ENCODE measurements at regions not wholly inside any gene's neighbourhood (a gene's known extent, or its start where the extent isn't known, plus 50 kb on each side); places are given as distances from the start of the nearest gene placed in this dataset.

DNA sequence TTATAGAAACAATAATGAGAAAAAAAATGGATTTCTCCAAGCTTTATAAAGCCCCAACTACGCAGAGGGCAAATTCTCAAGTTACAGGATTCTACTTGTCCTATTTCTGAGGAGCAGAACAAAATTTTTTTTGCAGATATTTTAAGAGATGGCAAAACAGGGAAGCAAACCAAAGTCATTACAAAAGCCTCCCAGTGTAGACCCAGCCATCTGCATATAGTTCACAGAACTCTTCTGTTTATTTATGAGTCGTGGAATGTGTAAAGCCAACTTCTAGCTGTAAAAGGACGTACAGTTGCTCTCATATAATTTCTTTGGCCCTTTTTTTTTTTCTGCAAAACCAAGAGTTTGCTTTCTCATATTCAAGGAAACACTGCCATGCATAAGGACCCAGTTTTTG is 120.4 kb downstream of the PCDH7 start:
- TF ChIP-seq POLR2AphosphoS5 (IDR thresholded peaks at IDR 0.05; ENCODE audit: low read depth, low read length) (no peak), SIN3A (IDR thresholded peaks at IDR 0.05; ENCODE audit: borderline replicate concordance, insufficient read depth, low read depth, low read length) (no peak), TCF7L2 (IDR thresholded peaks at IDR 0.05; ENCODE audit: low read depth, low read length) (no peak)
- no peaks in the 10 kb centered on the region for H3K9me3 ChIP-seq (ENCODE audit: control insufficient read depth, insufficient read depth, low read depth, low read length)
- H3K4me3 ChIP-seq (ENCODE audit: low read depth in 2 of 2, low read length in 2 of 2) = no peak overlapping the region
- peak overlapping the region; percentile 17; the same call in 1 of the 2 replicates for H3K27ac ChIP-seq (ENCODE audit: low read length)
- in situ Hi-C loops (cut with HindIII; ENCODE audit: low pct_unique_long_range_greater_than_20kb, low sequenced_read_pairs) (no loop called here), intact Hi-C loops (cut with micrococcal nuclease; ENCODE audit: unreplicated experiment) (no loop called here)
- CTCF ChIA-PET = no interaction called here
- BruUV-seq (replicated peaks) = no TSS peak
- ATAC-seq (no peak), DNase-seq (ENCODE audit: low read depth, low spot score) (no peak)
- H3K27me3 ChIP-seq (ENCODE audit: control insufficient read depth, insufficient read depth, low read length) = no peaks in the 10 kb centered on the region
- POLR2A ChIA-PET = interaction anchor here (0.7 kb wide), 1 partner anchor 69 kb away, joined by 3 read pairs; no protein-coding TSS in a partner anchor
- no peaks in the 10 kb centered on the region for H3K36me3 ChIP-seq (ENCODE audit: control insufficient read depth, insufficient read depth, low read length)
- H3K4me1 ChIP-seq (ENCODE audit: control insufficient read depth, insufficient read depth, low read length) = peaks cover 25% of the 10 kb centered on the region; the same call in 1 of the 2 replicates

DNA sequence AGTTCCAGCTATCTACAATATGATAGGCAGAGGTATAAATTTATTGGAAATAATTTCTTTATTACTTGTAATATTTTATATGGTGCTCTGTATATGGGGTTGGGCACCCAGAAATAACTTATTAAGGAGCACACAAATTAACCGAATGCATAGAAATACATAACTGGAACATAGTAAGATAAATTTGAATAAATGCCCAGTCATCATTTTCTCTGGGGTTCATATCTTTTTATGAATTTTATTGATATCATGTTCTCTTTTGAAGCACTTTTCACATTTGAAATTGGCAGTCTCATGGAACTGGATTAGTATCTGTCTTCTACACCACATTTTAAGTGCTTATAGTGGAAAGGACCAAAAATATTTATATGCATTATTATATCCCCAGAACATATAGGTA is 122.0 kb downstream of the PCDH7 start:
- Histone ChIP-seq H3K4me1 (ENCODE audit: control insufficient read depth, insufficient read depth, low read length) (peaks cover 19% of the 10 kb centered on the region; the same call in 1 of the 2 replicates), H3K27ac (ENCODE audit: low read length) (peak overlapping the region; percentile 39; the same call in 1 of the 2 replicates), H3K27me3 (ENCODE audit: control insufficient read depth, insufficient read depth, low read length) (no peaks in the 10 kb centered on the region), H3K4me3 (ENCODE audit: low read depth in 2 of 2, low read length in 2 of 2) (no peak overlapping the region), H3K36me3 (ENCODE audit: control insufficient read depth, insufficient read depth, low read length) (no peaks in the 10 kb centered on the region), H3K9me3 (ENCODE audit: control insufficient read depth, insufficient read depth, low read depth, low read length) (no peaks in the 10 kb centered on the region)
- intact Hi-C loops (cut with micrococcal nuclease; ENCODE audit: unreplicated experiment) (no loop called here), in situ Hi-C loops (cut with HindIII; ENCODE audit: low pct_unique_long_range_greater_than_20kb, low sequenced_read_pairs) (no loop called here)
- no TSS peak for BruUV-seq (replicated peaks)
- TF ChIP-seq SIN3A (IDR thresholded peaks at IDR 0.05; ENCODE audit: borderline replicate concordance, insufficient read depth, low read depth, low read length) = no peak
- TF ChIP-seq, protein P1, sequence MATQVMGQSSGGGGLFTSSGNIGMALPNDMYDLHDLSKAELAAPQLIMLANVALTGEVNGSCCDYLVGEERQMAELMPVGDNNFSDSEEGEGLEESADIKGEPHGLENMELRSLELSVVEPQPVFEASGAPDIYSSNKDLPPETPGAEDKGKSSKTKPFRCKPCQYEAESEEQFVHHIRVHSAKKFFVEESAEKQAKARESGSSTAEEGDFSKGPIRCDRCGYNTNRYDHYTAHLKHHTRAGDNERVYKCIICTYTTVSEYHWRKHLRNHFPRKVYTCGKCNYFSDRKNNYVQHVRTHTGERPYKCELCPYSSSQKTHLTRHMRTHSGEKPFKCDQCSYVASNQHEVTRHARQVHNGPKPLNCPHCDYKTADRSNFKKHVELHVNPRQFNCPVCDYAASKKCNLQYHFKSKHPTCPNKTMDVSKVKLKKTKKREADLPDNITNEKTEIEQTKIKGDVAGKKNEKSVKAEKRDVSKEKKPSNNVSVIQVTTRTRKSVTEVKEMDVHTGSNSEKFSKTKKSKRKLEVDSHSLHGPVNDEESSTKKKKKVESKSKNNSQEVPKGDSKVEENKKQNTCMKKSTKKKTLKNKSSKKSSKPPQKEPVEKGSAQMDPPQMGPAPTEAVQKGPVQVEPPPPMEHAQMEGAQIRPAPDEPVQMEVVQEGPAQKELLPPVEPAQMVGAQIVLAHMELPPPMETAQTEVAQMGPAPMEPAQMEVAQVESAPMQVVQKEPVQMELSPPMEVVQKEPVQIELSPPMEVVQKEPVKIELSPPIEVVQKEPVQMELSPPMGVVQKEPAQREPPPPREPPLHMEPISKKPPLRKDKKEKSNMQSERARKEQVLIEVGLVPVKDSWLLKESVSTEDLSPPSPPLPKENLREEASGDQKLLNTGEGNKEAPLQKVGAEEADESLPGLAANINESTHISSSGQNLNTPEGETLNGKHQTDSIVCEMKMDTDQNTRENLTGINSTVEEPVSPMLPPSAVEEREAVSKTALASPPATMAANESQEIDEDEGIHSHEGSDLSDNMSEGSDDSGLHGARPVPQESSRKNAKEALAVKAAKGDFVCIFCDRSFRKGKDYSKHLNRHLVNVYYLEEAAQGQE (IDR thresholded peaks at IDR 0.05; ENCODE audit: insufficient read depth in 1 of 2, low read depth in 2 of 2, low read length in 1 of 2) = no peak
- TF ChIP-seq POLR2AphosphoS5 (IDR thresholded peaks at IDR 0.05; ENCODE audit: low read depth, low read length) = no peak
- TF ChIP-seq, protein P2, sequence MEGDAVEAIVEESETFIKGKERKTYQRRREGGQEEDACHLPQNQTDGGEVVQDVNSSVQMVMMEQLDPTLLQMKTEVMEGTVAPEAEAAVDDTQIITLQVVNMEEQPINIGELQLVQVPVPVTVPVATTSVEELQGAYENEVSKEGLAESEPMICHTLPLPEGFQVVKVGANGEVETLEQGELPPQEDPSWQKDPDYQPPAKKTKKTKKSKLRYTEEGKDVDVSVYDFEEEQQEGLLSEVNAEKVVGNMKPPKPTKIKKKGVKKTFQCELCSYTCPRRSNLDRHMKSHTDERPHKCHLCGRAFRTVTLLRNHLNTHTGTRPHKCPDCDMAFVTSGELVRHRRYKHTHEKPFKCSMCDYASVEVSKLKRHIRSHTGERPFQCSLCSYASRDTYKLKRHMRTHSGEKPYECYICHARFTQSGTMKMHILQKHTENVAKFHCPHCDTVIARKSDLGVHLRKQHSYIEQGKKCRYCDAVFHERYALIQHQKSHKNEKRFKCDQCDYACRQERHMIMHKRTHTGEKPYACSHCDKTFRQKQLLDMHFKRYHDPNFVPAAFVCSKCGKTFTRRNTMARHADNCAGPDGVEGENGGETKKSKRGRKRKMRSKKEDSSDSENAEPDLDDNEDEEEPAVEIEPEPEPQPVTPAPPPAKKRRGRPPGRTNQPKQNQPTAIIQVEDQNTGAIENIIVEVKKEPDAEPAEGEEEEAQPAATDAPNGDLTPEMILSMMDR (IDR thresholded peaks at IDR 0.05) = no peak
- no peak for TF ChIP-seq TCF7L2 (IDR thresholded peaks at IDR 0.05; ENCODE audit: low read depth, low read length)
- DNase-seq (ENCODE audit: low read depth, low spot score) (no peak), ATAC-seq (no peak)
- CTCF ChIA-PET = no interaction called here
- POLR2A ChIA-PET = no interaction called here

DNA sequence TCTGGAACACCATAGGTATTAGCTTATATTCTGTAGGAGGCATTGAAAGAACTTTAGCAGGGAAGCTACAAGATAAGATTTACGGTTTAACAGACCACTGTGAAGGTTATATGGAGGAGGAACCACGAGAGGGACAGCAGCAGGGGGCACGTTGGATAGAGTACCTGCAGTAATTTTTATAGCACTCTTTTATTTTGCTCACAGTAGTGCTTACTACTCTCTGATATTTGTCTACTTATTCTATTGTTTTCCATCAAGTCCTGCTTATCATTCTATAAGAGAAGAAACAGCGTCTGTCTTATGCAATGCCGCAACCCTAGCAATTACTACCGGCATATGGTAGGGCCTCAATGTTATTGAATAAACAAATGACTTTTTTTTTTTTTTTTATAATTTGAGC is 122.5 kb downstream of the PCDH7 start:
- CTCF ChIA-PET = no interaction called here
- no peaks in the 10 kb centered on the region for H3K9me3 ChIP-seq (ENCODE audit: control insufficient read depth, insufficient read depth, low read depth, low read length)

More for the DNA sequence above, 122.5 kb downstream of the PCDH7 start:
- DNase-seq (ENCODE audit: low read depth, low spot score) = no peak
- POLR2A ChIA-PET = no interaction called here
- TF ChIP-seq, protein P1 (IDR thresholded peaks at IDR 0.05; ENCODE audit: insufficient read depth in 1 of 2, low read depth in 2 of 2, low read length in 1 of 2) = no peak
- TF ChIP-seq, protein P2 (IDR thresholded peaks at IDR 0.05) = no peak
- no peak for TF ChIP-seq TCF7L2 (IDR thresholded peaks at IDR 0.05; ENCODE audit: low read depth, low read length)
- no peak for TF ChIP-seq POLR2AphosphoS5 (IDR thresholded peaks at IDR 0.05; ENCODE audit: low read depth, low read length)
- TF ChIP-seq SIN3A (IDR thresholded peaks at IDR 0.05; ENCODE audit: borderline replicate concordance, insufficient read depth, low read depth, low read length) = no peak
- no TSS peak for BruUV-seq (replicated peaks)
- ATAC-seq = no peak
- intact Hi-C loops (cut with micrococcal nuclease; ENCODE audit: unreplicated experiment) (no loop called here), in situ Hi-C loops (cut with HindIII; ENCODE audit: low pct_unique_long_range_greater_than_20kb, low sequenced_read_pairs) (no loop called here)
- H3K27ac ChIP-seq (ENCODE audit: low read length) = no peak overlapping the region
- H3K4me3 ChIP-seq (ENCODE audit: low read depth in 2 of 2, low read length in 2 of 2) = no peak overlapping the region
- H3K27me3 ChIP-seq (ENCODE audit: control insufficient read depth, insufficient read depth, low read length) = no peaks in the 10 kb centered on the region
- peaks cover 17% of the 10 kb centered on the region; the same call in 1 of the 2 replicates for H3K4me1 ChIP-seq (ENCODE audit: control insufficient read depth, insufficient read depth, low read length)
- H3K36me3 ChIP-seq (ENCODE audit: control insufficient read depth, insufficient read depth, low read length) = no peaks in the 10 kb centered on the region

Measured in Panc1 (cell line).